ENCODE measurements at regions not wholly inside any gene's neighbourhood (a gene's known extent, or its start where the extent isn't known, plus 50 kb on each side); places are given as distances from the start of the nearest gene placed in this dataset.

DNA sequence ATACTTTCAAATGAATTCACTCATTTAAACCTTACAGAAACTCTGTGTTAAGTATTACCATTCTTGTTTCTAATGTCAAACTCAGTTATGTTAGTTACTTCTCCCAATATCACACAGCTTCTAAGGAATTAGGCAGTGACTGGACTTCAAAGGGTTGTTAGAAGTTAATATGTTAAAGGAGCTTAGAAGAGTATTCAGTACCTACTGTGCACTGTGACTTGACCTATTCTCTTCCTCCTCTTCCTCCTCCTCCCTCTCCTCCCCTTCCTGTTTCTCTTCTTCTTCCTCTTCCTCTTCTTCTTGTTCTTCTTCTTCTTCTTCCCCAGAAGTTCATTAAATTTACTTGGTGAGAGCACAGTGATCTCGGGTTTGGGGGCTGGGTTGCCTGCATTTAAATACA lies 325.6 kb upstream of the SLC35B3 start:
- DNase-seq (ENCODE audit: low read depth in 3 of 3), result no peak

DNA sequence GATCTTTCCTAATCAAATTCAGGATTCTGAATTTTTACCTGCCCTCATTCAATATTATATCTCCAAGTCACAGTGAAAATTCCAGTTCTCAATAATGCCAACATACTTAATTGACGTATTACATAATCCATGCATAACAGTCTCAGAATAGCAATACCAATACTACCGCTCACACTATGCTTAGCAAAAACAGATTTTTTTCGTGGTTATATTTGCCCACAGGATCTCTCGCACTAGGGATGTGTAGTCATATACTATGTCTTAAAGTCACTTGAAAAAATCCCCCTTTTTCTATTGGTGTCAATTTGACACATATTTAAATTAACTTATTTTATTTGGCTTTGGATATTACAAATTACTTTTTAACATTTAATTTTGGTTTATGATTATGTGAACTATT lies 323.1 kb upstream of the SLC35B3 start:
- DNase-seq (ENCODE audit: low read depth in 3 of 3), result no peak

DNA sequence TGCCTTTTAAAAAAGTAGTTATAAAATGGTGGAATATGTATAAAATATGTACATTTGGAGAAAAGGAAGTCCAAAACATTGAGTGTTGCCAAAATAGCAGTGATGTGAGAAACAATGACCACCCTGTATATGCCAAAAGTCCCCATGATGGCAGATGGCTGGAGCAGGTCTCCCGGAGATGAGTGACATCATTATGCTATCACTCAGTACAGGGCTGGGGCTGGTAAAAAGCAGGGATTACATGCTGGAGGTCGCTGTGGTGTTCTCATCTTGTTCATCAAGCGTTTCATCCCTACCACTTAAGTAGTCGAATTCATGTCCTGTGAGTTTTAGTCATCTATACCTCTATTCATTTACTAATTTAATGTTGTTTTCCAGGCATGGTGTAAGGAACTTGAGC lies 315.3 kb upstream of the SLC35B3 start:
- no peak for DNase-seq (ENCODE audit: low read depth in 3 of 3)

DNA sequence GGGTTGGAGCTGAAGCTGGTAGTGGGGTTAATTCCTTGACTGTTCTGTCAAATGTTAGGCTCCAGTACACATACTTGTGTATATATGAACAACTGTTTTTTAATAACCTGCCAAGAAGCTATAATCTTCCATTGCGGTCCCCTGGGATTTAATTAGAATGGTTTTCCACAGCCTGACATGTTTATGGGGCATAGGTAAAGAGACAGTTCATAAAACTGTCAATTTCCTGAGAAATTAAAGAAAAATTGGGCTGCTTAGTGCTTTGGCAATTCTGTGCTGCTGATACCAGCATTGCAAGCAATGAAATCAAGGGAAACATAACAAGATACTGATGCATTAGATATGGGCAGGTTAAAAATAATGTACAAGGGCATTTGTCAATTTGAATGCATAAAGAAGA lies 314.1 kb upstream of the SLC35B3 start:
- DNase-seq (ENCODE audit: low read depth in 3 of 3), result no peak

DNA sequence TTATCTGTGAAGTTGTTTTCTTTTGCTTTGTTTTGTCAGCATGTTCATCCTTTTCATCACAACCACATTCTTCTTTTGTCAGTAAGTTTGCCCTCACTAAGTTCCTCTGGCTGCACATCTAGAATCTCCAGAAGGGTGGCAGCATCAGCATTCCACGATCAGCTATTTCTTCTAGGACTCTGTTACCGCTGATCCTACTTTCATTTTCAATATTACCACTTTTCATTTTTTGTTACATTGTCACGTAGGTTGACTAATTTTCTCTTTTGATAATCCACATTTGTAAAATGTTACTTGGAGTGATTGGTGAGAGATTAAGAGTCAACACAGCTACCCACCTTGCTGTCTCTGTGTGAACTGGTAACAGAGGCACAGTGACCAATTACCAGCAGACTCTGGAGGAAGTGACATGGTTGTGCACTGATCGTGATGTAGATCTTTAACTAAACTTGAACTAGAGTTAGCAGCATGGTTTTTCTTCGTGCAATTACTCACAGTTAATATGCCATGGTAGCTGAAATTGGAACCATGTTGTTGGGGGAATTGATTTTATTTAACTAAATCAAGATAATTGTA lies 307.9 kb upstream of the SLC35B3 start:
- no peak for DNase-seq (ENCODE audit: low read depth in 3 of 3)

DNA sequence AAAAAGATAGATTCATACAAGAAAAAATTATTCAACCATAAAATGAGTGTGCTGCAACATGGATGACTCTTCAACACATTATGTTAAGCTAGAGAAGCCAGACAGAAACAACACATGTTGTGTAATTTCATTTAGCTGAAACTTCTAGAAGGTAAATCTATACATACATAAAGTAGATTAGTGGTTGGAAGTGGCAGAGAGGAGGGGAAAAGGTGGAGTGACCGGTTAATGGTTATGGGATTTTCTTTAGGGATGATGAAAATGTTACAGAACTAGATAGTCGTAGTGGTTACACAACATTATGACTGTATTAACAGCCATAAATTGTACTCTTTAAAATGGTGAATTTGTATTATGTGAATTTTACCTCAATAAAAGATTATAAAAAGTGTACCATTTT lies 304.1 kb upstream of the SLC35B3 start:
- DNase-seq (ENCODE audit: low read depth in 3 of 3), result no peak

DNA sequence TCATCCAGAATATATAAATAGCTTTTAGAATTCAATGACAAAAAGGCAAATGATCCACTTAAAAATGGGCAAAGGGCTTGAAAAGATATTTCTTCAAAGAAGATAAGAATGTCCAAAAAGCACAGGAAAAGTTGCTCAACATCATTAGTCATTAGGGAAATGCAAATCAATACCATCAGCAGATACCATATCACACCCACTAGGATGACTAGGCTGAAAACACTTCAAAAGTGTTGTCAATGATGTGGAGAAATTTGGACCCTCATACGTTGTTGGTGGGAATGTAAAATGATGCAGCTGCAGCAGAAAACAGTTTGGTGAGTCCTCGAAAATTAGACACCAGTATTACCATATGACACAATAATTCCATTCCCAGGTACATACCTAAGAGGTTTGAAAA lies 303.6 kb upstream of the SLC35B3 start:
- DNase-seq (ENCODE audit: low read depth in 3 of 3), result no peak

DNA sequence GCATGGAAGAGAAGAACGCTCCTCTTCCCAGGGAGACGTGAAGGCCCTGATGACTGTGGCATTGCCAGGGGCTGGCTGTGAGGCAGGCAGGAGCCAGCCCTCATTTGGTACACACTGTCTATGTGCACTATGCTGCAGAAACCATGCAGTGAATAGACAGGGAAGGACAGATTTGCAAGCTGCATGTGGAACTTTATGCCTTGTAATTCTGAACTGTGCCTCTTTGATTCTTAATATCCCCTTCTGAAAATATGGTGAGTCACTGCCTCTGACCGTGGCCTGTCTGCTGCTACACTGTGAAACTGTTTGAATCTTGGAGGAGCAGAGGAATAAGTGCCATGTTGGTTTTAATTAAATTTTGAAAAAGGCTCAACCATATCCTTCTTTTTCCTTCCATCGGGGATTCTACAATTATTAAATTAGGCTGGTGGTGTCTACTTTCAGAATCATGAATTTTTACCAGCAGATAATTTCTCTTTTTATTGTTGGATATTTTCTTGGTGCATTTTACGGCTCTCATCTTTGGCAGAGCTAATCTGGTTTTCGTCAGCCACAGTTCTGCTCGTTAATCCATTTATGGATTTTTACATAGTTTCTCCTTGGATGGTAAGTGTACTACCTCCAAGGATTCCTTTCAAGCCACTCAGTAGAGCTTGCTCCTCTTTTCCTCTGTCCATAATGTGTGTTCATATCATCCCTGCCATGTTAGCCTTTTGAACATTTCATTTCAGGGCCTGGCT lies 301.0 kb upstream of the SLC35B3 start:
- DNase-seq (ENCODE audit: low read depth in 3 of 3), result no peak

DNA sequence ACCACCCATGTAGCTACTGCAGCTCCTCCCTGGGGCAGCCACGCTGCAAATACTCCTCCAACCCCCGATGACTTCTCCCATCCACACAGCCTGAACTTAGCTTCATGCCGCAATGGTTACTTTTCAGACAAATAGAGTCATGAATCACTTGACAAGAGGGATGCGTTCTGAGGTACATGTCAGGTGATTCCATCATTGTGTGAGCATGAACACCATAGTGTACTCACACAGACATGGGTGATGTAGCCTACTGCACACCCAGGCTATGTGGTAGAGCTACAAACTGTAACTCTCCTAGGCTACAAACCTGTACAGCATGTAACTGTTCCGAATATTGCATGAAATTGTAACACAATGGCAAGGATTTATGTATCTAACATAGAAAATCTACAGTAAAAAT lies 298.5 kb upstream of the SLC35B3 start:
- DNase-seq (ENCODE audit: low read depth in 3 of 3), result no peak

DNA sequence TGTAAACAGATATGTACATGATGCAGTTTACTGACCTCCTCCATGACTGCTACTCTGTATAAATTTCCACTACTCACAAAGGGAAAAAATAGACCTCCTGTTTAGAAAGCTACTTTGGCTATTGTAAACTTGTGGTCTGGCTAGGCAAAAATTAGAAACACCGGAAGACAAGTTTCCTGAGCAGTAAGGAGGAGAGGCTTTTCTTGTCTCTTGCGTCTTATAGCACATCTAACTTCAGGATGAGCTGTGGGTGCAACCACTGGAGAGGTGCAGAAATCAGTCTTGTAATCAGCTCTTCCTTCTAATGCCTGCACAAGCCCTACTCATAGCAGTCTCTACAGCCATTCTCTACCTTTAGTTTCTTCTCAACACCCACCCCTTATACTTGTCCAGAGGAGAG lies 296.5 kb upstream of the SLC35B3 start:
- DNase-seq (ENCODE audit: low read depth in 3 of 3), result no peak

DNA sequence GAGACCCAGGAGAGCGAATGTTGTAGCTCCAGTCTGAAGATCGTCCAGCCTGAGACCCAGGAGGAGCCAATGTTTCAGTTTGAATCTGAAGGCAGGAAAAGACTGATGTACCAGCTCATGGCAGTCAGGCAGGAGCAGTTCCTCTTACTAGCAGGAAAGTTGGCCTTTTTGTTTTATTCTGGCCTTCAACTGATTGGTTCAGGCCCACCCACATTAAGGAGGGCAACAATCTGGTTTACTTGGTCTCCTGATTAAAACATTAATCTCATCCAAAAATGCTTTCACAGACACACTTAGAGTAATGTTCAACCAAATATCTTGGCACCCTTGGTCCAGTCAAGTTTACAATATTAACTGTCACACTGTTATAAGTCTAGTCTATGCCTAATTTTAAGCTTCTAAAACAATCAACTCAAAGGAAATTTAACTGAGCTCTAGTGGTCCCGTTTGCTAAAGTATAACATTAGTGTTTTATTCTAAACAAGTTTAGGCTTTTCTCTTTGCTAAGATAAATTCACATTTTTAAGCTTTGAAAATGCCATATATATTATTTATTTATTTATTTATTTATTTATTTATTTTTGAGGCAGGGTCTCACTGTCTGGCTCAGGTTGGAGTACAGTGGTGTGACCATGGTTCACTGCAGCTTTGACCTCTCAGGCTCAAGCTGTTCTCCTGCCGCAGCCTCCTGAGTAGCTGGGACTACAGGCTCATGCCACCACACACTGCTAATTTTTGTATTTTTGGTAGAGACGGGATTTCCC lies 275.5 kb upstream of the SLC35B3 start:
- DNase-seq (ENCODE audit: low read depth in 3 of 3), result no peak

DNA sequence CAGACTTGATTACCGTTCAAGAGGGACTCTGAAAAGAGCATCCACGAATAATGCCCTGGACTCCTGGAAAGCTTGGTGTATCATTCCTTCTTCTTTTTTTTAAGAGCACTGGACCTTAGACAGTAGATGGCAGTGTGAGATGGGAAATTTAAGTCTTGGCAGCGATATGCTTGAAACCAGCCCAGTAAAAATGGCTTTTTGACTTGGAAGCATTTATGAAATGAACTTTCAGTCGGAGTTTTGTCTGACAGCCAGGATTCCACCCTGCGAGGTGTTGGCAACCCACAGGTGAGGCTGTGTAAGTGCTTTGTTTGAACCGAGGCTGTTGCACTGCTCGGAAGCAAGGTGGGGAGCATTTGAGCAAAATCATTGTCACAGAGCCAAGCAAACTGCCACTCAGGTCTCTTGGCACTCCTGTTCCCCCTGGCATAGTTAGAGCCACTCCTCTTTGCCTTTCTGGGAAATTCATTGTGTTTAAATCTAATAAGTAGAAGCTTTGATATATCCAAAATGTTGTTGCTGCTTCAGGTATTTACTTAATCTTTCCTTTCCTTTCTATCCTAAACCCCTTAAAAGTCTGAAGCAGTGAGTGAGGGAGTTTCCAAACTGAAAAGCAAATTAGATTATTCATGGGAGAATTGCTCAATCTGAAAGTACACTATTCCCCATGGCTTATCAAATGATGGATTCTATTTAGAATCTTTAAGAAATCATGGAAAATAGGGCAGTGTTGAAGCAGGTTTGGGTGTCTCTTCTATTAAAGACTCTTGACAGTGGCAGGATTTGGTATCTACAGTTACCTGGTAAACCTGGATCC lies 272.8 kb upstream of the SLC35B3 start:
- DNase-seq (ENCODE audit: low read depth in 3 of 3), result no peak

DNA sequence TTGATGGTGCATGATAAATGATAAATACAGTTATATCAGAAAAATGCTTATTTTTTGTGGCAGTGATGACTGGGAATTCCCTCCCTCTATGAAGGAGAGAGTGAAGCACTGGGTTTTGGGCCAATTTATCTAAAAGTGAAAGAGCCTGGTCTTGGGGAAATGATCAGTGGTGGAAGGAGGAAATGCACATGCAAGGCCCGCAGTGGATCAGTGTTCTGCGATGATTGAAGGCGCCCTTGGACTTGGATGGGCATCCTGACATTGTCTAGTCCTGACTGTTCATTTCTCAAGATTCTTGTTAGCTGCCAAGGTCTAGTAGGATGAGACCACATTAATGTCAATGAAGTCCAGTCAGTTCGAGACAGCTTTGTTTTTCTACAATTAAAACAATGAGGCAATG lies 272.0 kb upstream of the SLC35B3 start:
- no peak for DNase-seq (ENCODE audit: low read depth in 3 of 3)

DNA sequence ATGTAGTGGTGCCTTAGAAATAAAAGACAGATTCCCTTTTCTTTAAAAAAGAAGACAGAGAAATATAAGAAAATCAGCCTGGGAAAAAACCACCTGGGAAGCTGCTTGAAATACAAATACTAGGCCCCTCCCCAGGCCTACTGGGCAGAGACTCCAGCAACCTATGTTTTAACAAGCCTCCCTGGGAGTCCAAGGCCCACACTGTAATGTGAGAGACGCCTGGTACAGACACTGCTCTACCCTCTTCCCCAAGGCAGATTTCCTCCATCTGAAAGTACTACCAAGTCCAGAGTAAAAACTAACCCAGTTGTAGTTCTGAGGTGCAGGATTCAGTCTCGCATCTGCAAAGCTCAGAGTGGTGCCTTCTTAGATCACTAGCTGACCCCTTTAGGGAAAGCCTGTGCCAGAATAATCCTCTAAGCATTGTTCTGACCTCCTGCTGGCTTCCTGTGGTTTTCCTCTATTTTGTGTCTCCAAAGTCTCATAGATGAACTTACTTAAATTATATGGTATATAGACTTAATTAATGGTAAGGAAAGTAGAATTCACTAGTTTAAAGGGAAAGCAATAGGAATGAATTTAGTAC lies 270.2 kb upstream of the SLC35B3 start:
- no peak for DNase-seq (ENCODE audit: low read depth in 3 of 3)

DNA sequence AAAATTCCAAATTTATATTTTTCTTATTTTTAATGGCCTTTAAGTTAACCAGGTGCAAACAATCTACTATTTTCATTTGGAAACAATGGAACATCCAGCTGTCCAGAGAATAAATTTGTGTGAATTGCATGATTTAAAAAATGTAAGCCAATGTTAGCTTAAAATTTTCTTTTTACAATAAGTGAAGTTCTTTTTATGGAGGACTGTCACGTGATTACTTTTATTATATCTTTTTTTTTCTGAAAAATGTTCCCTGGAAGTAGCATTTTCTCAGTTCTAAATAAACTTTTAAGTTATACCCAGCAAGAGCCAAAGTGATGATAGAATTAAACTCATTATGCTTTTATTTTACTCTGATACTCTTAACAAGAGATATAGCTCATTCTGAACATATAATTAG lies 267.7 kb upstream of the SLC35B3 start:
- DNase-seq (ENCODE audit: low read depth in 3 of 3), result no peak

DNA sequence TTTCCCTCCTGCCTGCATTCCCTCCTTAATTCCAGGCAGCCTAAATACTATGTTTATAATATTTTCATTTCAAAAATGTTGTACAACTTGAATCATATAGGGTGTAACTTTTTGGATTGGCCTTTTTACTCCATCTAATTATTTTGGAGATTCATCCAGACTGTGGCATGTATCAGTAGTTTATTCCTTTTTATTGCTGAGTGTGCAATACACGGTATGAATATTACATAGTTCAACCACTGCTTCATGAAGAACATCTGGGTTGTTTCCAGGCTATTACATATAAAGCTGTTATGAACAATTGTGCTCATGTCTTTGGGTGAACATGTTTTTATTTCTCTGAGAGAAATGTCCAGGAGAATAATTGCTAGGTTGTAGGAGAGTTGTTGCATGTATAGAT lies 253.5 kb upstream of the SLC35B3 start:
- no peak for DNase-seq (ENCODE audit: low read depth in 3 of 3)

DNA sequence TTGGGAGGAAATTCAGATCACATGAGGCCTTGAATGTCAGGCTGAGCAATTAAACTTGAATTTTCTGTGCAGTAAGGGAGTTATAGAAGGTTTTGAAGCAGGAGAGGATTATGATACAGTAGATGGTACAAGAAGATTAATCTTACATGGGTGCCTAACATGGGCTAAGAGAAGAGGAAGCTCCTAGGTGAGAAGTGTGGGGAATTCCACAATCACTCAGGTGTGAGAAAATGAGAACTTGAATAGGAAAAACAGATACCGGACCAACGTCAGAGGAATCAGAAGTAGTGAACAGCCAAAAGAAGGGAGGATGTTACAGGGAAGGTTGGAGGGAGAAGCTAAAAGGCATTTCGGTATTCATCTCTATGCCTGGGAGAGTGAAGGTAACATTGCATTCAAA lies 250.7 kb upstream of the SLC35B3 start:
- DNase-seq (ENCODE audit: low read depth in 3 of 3), result no peak

DNA sequence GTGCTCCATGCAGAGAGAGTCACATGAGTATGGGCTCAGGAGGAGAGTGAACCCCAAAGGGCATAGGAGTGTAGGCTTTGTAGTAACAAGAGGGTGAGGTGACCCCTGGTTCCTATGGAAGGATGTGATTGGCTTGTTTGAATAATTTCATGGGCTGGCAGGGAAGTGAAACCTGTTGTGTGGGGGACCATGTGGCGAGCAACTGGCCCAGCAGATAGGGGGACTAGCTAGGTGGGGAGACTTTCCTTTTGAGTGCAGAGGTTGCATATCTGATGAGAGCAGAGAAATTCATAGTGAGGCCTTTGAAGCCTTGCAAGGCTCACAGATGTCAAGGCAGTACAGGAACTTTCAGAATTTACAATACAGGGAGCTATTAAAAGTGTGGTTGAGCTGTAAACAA lies 247.9 kb upstream of the SLC35B3 start:
- DNase-seq (ENCODE audit: low read depth in 3 of 3), result no peak

DNA sequence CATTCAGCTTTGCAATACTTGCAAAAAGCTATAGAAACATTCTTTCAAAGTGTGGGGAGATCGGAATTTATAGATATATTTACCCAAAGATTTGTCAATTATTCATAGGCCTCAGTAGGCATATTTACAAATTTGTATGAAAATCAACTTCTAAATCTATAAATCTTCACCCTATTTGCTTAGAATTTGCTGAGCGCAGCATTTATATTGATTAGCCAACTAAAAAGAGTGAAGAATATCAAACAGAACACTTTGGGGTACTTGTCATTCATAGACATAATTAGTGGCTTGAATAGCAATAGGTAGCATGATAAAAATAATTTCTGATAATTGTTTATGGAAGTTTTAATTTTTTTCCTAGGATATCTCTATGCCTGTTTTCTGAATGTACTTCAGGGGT lies 244.5 kb upstream of the SLC35B3 start:
- no peak for DNase-seq (ENCODE audit: low read depth in 3 of 3)

DNA sequence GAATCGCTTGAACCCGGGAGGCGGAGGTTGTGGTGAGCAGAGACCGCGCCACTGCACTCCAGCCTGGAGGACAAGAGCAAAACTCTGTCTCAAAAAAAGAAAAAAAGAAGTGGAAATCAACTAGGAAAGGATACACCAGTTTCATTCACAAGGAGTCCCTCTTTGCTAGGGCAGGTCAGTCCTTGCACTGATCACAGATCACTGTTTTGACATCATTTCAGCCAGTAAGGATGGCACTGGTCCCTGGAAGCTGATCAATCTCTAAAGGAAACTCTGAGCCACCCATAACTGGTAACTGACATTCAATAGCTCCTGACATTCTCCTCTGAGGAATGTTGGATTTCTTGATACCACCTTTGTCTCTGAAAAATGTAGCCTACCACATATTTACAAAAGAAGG lies 243.1 kb upstream of the SLC35B3 start:
- no peak for DNase-seq (ENCODE audit: low read depth in 3 of 3)

DNA sequence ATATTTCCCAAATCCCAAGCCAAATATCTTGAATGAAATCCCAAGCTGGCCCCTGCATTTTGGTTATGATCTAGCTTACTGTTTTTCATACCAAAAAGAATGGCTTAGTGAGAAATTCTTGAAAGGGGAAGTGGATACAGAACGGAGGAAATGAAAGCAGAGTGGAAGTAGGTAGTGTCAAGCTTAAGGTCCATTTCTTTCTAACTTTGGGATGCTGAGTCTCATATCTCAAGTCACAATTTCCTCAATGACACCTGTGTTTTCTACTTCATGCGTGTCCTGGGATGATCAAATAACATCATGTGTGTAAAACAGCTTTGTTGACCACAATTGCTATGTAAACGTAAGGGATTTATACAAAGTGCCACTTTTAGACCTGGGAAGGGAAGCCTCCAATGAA lies 238.8 kb upstream of the SLC35B3 start:
- no peak for DNase-seq (ENCODE audit: low read depth in 3 of 3)

DNA sequence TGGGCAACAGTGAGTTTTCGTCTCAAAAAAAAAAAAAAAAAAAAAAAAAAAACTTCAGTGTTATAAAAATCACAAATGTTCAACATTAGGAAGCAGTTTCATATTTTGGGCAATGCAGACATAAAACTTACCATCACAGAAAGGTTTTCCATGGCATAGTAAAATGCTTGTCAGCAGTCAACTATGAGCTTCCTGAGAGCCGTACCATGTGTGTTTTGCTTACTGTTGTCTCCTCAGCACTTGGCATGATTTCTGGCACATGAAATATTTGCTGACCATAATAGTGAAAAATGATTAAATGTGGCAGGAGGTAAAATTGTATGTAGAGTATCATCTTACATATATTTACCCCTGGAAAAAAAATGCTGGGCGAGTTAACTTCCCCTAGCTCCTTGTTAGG lies 237.5 kb upstream of the SLC35B3 start:
- no peak for DNase-seq (ENCODE audit: low read depth in 3 of 3)
